GM18498 (cell line): ENCODE measurements at regions not wholly inside any gene's neighbourhood (a gene's known extent, or its start where the extent isn't known, plus 50 kb on each side); places are given as distances from the start of the nearest gene placed in this dataset.

Source experiments
- ATAC-seq: cut with Tn5 transposase; IDR thresholded peaks from one replicate; pipeline ENCODE4 v1.9.1; 2021; ENCODE audit warnings: mild to moderate bottlenecking, moderate library complexity; ENCODE audit not compliant: unreplicated experiment

DNA sequence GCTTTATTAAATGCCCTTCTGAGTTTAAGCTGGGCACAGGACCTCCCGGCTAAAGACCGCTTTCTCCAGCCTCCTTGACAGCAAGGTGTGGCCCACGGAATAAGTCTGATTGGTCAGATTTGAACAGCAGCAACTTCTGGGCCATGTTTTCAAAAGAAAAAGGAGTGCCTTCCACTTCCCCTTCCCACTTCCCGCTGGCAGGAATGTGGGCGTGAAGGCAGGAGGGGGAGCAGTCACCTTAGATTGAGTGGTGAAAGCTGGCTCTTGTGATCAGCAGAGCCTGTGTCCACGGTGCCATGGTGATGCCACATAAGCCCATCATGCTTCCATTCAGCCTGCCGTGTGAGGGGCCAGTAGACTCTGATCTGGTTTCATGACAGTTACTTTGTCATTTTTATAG, 136.6 kb upstream of the GLI2 start:
- ATAC-seq: no peak

DNA sequence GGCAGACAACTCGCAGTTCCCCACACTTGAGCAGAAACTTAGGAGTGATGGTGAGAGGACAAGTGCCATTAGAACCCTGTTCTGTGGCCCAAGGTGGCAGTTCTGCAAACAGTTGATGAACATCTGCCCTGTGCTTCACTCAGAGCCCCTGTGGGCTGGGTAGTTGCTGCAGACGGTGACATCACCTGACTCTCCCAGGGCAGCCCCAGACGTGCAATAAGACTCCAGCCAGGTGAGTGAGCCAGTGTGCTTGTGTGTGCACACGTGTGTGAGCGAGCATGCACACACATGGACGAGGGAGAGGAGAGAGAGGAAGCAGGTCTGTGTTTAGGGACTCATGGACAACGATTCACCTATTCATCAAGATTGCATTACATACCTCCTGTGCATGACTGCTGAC, 136.0 kb upstream of the GLI2 start:
- ATAC-seq: no peak

DNA sequence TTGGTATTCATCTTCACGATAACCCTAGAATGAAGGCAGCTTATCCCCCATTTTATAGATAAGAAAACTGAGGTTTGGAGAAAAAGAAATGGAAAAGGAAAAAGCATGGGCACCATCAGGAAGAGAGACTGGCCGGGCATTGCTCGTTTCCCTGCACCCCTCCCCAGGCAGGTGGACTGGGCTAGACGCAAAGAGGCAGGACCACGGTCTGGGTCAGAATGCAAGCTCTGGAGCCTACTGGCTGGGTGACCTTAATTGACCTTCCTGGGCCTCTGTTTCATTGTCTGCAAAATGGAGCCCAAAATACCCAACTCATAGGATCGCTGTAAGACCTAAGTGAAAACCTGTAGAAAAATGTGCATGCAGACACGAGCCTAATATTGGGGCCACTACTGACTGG, 135.3 kb upstream of the GLI2 start:
- no peak for ATAC-seq

DNA sequence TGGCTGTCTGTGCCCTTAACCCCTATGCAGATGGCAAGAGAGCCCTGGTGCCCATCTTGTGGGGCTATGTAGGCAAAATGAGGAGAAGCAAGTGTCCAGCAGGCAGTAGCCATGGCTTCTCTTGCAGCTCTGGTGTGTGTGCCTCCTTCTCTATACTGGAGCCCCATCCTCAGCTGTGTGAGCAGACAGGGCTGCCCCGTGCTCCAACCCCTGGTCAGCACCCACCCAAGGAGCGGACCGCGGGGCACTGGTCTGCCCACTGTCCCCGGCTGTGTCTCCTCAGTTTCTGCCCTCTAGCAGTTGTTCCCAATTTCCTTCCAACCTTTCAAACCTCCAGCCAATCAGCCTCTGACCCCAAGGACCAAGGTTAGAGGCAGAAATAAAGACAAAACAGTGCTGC, 134.9 kb upstream of the GLI2 start:
- no peak for ATAC-seq

GRCh38 chr2:120601566-120601965, 134.1 kb upstream of the GLI2 start:
- ATAC-seq: no peak

DNA sequence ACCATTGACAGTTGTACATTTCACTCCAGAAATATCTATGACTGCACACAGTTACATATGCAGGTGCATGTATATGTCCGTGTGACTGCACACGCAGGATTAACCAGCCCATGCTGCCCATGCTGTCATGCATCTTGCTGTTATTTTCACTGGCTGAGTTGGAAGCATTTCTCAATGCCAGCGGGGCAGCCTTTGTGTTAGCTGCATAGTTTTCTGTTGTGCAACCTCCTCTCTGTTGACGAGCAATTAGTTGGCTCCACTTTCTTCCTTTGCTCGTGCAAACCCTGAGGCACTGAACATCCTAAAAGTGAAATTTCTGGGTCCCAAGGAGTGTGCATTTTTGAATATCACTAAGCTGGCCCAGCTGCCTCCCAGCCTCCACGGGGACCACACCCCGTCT, 133.4 kb upstream of the GLI2 start:
- no peak for ATAC-seq

DNA sequence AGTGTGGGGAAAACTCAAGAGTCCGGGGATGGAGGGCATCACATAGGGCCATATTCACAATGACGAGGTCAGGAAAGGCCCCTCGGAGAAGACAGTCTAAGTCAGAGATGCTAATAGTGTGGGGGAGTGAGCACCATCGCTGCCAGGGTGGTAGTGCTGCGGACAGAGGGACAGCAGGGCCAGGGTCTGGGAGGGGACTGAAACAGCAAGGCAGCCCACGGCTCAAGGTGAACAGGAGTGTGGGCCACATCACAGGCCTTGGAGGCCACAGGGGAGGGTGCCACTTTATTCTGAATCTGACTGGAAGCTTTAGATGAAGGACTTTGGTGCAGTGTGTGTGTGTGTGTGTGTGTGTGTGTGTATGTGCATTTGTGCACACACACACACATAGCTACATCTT, 130.9 kb upstream of the GLI2 start:
- ATAC-seq: no peak

DNA sequence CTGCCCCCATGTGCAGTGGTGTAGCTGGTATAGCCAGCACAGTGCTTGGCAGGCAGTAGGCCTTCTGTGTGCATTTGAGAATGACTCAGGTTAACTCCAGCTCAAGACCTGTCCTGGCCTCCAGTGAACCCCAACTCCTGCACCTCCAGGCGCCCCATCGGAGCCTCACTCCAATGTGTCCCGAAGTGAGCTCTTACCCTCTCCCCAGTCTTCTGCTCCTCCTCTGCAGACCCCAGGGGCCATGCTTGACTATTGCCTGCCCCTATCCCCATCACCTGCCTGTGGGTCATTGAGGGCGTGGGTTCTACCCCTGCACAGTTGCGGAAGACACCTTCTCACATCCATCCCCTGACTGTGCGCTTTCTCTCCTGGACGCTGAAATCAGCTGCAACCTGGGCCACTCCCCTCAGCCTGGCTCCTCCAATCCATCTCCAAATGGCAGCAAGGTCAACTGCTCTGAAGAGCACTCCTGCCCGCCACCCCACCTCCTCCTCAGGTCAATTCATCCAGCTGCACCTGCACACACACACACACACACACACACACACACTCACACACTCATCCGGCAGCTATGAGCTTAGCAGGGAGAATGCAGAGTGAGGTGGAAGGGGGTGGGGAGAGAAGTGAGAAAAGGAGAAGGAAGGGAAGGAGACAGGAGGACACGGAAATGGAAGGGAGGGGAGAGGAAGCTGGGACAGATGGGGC, 130.3 kb upstream of the GLI2 start:
- no peak for ATAC-seq

GRCh38 chr2:120606280-120606679, 129.4 kb upstream of the GLI2 start:
- no peak for ATAC-seq

DNA sequence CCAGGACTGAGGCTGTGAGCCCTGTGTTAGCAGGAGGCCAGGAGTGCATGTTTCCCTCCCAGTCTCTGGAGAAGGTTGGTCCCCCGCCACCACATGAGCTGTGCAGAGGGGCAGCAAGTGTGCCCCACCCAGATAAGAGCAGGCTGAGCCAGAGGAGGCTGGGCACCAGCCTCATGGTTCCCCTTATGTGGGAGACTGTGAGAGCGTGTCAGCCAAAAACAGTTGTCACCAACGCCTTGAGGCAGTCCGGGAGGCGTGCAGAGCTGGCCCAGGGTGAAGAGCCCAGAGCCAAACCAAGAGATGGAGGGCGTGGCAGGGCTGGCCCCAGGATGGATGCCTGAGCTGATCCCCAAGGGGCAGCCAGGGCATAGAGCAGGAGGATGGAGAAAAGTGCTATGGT, 128.7 kb upstream of the GLI2 start:
- no peak for ATAC-seq

DNA sequence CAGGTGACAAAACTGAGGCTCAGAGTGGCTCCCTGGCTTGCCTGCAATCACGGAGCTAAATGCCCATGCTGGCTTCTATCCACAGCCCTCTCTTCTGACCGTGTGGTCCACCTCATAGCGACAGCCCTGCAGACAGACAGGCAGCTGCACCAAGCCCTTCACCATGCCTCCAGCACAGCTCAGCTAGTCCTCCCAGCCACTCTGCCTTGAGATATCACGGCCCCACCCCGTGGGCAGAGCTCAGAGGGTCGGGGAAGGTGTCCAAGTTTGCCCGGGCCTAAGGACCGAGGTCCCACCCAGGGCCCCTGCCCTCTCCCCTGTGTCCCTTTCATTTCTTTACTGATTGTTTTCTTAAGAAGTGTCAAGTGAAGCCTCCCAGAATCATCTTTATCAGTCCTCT, 128.2 kb upstream of the GLI2 start:
- no peak for ATAC-seq

GRCh38 chr2:120607996-120608395, 127.7 kb upstream of the GLI2 start:
- no peak for ATAC-seq

DNA sequence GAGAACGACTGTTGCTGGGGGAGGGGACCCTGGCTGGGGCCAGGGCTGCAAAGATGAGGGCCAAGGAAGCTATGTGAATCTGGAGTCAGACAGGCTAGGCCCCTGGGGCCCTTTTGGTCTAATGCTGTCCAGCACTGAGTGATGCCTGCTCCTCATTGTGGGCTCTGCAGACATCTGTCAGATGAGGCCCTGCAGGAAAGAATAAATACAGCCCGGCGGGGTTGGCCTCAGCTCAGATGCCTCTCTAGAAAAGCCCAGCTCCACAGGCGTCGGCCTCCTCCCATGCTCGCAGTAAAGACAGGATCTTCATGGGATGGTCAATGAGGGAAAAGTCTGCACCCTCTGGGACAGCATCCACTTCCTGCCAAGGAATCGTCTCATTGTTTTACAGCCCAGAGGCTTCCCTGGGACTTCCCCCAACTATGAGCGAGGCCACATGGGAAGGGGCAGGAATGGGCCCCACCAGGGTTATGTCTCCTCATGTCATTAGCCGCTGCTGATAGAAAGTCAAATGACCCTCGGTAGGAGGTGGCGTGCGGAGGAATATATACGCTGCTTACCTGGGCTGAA, 125.8 kb upstream of the GLI2 start:
- no peak for ATAC-seq

- ATAC-seq: no peak
These were observed 124.7 kb upstream of the GLI2 start for GRCh38 chr2:120611016-120611415.

DNA sequence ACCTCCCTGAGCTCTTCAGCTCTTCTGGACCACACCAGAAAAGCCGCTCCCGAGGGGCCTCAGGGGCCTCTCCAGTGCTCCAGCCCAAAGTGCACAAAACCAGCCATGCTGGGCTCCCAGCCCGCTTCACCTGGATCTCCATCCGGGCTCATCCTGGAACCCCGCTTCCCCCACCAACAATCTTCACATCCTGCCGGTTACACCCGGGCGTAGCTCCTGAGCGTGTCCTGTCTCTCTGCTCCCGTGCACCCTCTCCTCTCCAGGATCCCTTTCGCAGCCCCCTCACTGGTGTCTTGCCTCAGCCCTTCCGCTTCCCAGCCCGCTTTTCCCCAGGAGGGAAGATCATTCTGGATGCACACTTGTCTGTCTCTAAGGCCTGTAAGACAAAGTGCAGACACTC, 123.7 kb upstream of the GLI2 start:
- no peak for ATAC-seq

DNA sequence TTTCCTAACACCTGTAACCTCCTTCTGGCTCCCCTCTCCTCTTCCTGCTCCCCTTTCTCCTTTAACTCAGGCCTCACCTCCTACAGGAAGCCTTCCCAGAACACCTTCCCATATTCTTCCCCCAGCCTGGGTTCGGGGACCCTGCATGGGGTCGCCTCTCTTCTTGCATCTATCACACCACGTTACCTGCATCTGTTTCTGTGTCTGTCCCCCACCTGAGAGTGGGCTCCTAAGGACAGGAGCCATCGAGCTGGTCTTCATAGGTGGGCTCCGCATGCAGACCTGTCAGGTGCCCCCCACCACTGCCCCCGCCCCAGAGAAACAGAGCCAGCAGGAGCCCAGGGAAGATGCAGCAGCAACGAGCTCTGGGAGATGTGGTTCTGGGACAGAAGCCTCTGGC, 123.2 kb upstream of the GLI2 start:
- no peak for ATAC-seq

DNA sequence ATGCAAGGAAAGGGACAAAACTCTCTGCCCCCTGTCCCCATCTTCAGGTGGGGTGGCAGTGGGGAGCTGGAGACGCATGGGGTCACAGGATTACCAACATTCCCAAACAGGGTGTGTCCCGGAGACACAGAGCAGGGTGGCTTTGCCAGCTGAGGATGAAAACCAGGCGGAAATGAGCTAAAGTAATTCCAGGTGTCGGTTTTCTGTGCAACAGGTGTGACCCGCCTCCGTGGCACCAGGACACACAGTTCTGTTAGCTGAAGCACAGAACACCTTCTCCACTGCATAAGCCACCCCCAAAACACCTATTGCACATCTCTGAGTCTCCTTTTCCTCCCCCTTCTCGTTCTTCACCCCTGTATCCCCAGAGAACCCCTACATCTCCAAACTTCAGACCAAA, 122.7 kb upstream of the GLI2 start:
- ATAC-seq: no peak

GRCh38 chr2:120613742-120614571, 121.7 kb upstream of the GLI2 start:
- ATAC-seq: no peak

- ATAC-seq: no peak
These were observed 120.8 kb upstream of the GLI2 start for GRCh38 chr2:120614901-120615300.

- ATAC-seq: no peak
These were observed 119.4 kb upstream of the GLI2 start for GRCh38 chr2:120616261-120616660.

DNA sequence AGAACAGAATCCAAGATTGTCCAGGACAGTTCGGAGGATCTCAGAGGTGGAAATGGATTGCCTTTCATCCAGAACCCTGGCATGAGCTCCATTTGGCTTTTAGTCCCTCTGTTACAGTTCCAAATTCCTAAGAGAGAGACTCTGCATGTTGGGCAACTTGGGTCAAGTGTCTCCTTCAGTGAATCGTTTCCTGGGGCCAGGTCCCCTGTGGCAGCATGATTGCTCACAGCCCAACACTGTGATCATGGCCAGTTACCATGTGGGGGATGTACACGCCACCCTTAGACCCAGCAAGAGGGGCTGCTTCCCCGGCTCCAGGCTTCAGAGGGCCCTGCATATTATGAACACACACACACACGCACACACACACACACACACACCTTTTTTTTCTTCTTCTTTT, 118.6 kb upstream of the GLI2 start:
- no peak for ATAC-seq

- no peak for ATAC-seq
These were observed 116.8 kb upstream of the GLI2 start for GRCh38 chr2:120618830-120619229.
